HepG2 (cell line): ENCODE measurements at regions not wholly inside any gene's neighbourhood (a gene's known extent, or its start where the extent isn't known, plus 50 kb on each side); places are given as distances from the start of the nearest gene placed in this dataset.

ENCODE experiments used
- BCLAF1 ChIP-seq: fragments of 450-650 bp; IDR thresholded peaks from 2 replicates; pipeline ENCODE4 v1.6.1; 2017; ENCODE audit warnings: mild to moderate bottlenecking
- BRF2 ChIP-seq: sonication (generic); formaldehyde crosslinking; IDR thresholded peaks from 2 replicates; pipeline ENCODE4 v1.8.1; 2022; ENCODE audit warnings: mild to moderate bottlenecking, missing genetic modification reagents
- ZHX2 ChIP-seq, 2 experiments: sonication (generic) in 1 of 2; formaldehyde crosslinking in 1 of 2; IDR thresholded peaks; 2 replicates each; pipeline versions ENCODE4 v1.6.1 to v1.9.0; 2014 to 2022; ENCODE audit warnings: antibody characterized with exemption in 1 of 2, borderline replicate concordance in 1 of 2, inconsistent platforms in 1 of 2, low read depth in 1 of 2, missing genetic modification reagents in 1 of 2

- TF ChIP-seq ZHX2 (IDR thresholded peaks at IDR 0.05; ENCODE audit: low read depth) = no peak
- no peak for TF ChIP-seq ZHX2 (CRISPR knock-in tag; IDR thresholded peaks at IDR 0.05; ENCODE audit: borderline replicate concordance)
- no peak for TF ChIP-seq BCLAF1
- TF ChIP-seq BRF2 (CRISPR knock-in tag) = no peak
- TF ChIP-seq, all 625 proteins: peak for 0
Observed at GRCh38 chr13:80139196-80139595, 201.7 kb downstream of the SPRY2 start (continued).
